Body of pancreas (tissue), 4 donors: ENCODE measurements at regions not wholly inside any gene's neighbourhood (a gene's known extent, or its start where the extent isn't known, plus 50 kb on each side); places are given as distances from the start of the nearest gene placed in this dataset.

ENCODE experiments used
- ATAC-seq: fragments of 150-250 bp; one replicate; pipeline ENCODE4 v1.9.1; 2016
- DNase-seq, 4 donors: peaks; one replicate each; pipeline ENCODE4 v3.0.0-alpha.2; 2019
- H3K27ac ChIP-seq, 4 donors: fragments of 200-600 bp; sonication (generic); 1 replicate in 3 of 4; 2 replicates in 1 of 4; pipeline versions ENCODE4 v1.5.1 to v1.6.1; 2016 to 2019; ENCODE audit warnings: mild to moderate bottlenecking in 1 of 4, mixed read lengths in 1 of 4, moderate library complexity in 1 of 4
- H3K27me3 ChIP-seq, 2 donors: fragments of 200-600 bp; sonication (generic); one replicate each; pipeline ENCODE4 v1.6.0; 2016; ENCODE audit warnings: mild to moderate bottlenecking in 1 of 2
- H3K36me3 ChIP-seq, 2 donors: fragments of 200-600 bp; sonication (generic); replicated peaks in 1 of 2; 2 replicates each; pipeline ENCODE4 v1.5.1; 2016; ENCODE audit warnings: low read depth in 2 of 2; ENCODE audit not compliant: insufficient read depth in 1 of 2
- H3K4me1 ChIP-seq: fragments of 200-600 bp; sonication (generic); one replicate; pipeline ENCODE4 v1.6.0; 2016
- H3K4me3 ChIP-seq, 2 donors: fragments of 200-600 bp; sonication (generic); 1 replicate in 1 of 2; 2 replicates in 1 of 2; pipeline ENCODE4 v1.5.1; 2016 to 2019
- H3K9me3 ChIP-seq, 3 donors: fragments of 200-600 bp; sonication (generic); 1 replicate in 2 of 3; 2 replicates in 1 of 3; pipeline ENCODE4 v1.5.1; 2016
- CTCF ChIP-seq, 7 experiments: fragments of 450-650 bp in 4 of 7; fragments of 200-600 bp in 3 of 7; sonication (generic) in 3 of 7; IDR thresholded peaks; one replicate each; pipeline ENCODE4 v1.5.1; 2016 to 2019; ENCODE audit warnings: antibody characterized with exemption in 7 of 7
- POLR2A ChIP-seq, 3 donors: fragments of 450-650 bp; IDR thresholded peaks; one replicate each; pipeline ENCODE4 v1.6.1; 2016; ENCODE audit warnings: antibody characterized with exemption in 3 of 3, mild to moderate bottlenecking in 2 of 3
- WGBS, 2 donors: methylation state at CpG; one replicate each; pipeline ENCODE4 v1.1.5; 2017; 5-methylcytosine and 5-hydroxymethylcytosine counted together
- intact Hi-C: fragments of 100-400 bp; cut with DNase I; formaldehyde crosslinking; loops from one replicate; pipeline ENCODE4 v1.15.1; 2023

GRCh38 chr9:99628285-99628684 is 193.4 kb upstream of the NR4A3 start:
- intact Hi-C loops = no loop called here
- no peaks in the 10 kb centered on the region for H3K27me3 ChIP-seq

GRCh38 chr9:99628849-99629620 is 192.7 kb upstream of the NR4A3 start:
- no peak overlapping the region for H3K27ac ChIP-seq
- H3K27me3 ChIP-seq = no peaks in the 10 kb centered on the region
- intact Hi-C loops = no loop called here
- DNase-seq = no peak
- no peak for ATAC-seq
- no peaks in the 10 kb centered on the region for H3K36me3 ChIP-seq
- TF ChIP-seq CTCF (IDR thresholded peaks at IDR 0.05) (no peak), POLR2A (IDR thresholded peaks at IDR 0.05) (no peak)
- H3K9me3 ChIP-seq = no peaks in the 10 kb centered on the region
- no peaks in the 10 kb centered on the region for H3K4me1 ChIP-seq
- H3K4me3 ChIP-seq = no peak overlapping the region
- WGBS, 2 donors = 88 to 90% methylated on average over 3 of the region's 3 CpGs

More at GRCh38 chr9:99628285-99628684, 193.4 kb upstream of the NR4A3 start:
- Histone ChIP-seq H3K27ac (no peak overlapping the region), H3K36me3 (no peaks in the 10 kb centered on the region), H3K4me3 (no peak overlapping the region), H3K9me3 (no peaks in the 10 kb centered on the region), H3K4me1 (no peaks in the 10 kb centered on the region)
- no peak for TF ChIP-seq POLR2A (IDR thresholded peaks at IDR 0.05)
- TF ChIP-seq CTCF (IDR thresholded peaks at IDR 0.05) = no peak
- no peak for ATAC-seq
- no peak for DNase-seq

- no peaks in the 10 kb centered on the region for H3K9me3 ChIP-seq
- no peaks in the 10 kb centered on the region for H3K36me3 ChIP-seq
- DNase-seq (no peak), ATAC-seq (no peak)
- H3K27ac ChIP-seq = no peak overlapping the region
- H3K27me3 ChIP-seq = no peaks in the 10 kb centered on the region
- intact Hi-C loops = no loop called here
- no peaks in the 10 kb centered on the region for H3K4me1 ChIP-seq
- WGBS, 2 donors = 78 to 86% methylated on average over 1 of the region's 1 CpG
- TF ChIP-seq CTCF (IDR thresholded peaks at IDR 0.05) (no peak), POLR2A (IDR thresholded peaks at IDR 0.05) (no peak)
- no peak overlapping the region for H3K4me3 ChIP-seq
Measured at GRCh38 chr9:99632349-99633038, 189.2 kb upstream of the NR4A3 start.

- Histone ChIP-seq H3K27me3 (no peaks in the 10 kb centered on the region), H3K27ac (no peak overlapping the region), H3K36me3 (no peaks in the 10 kb centered on the region), H3K4me3 (no peak overlapping the region), H3K9me3 (no peaks in the 10 kb centered on the region), H3K4me1 (no peaks in the 10 kb centered on the region)
- no peak for ATAC-seq
- DNase-seq = no peak
- TF ChIP-seq POLR2A (IDR thresholded peaks at IDR 0.05) (no peak), CTCF (IDR thresholded peaks at IDR 0.05) (no peak)
- intact Hi-C loops = no loop called here
Measured at GRCh38 chr9:99633265-99633664, 188.4 kb upstream of the NR4A3 start.

GRCh38 chr9:99634186-99634585 is 187.5 kb upstream of the NR4A3 start:
- intact Hi-C loops = no loop called here
- ATAC-seq (no peak), DNase-seq (no peak)
- H3K4me1 ChIP-seq = no peaks in the 10 kb centered on the region
- H3K27me3 ChIP-seq = no peaks in the 10 kb centered on the region
- 76 to 88% methylated on average over 3 of the region's 3 CpGs for WGBS, 2 donors
- H3K9me3 ChIP-seq = no peaks in the 10 kb centered on the region
- H3K36me3 ChIP-seq = no peaks in the 10 kb centered on the region
- no peak overlapping the region for H3K27ac ChIP-seq
- no peak overlapping the region for H3K4me3 ChIP-seq
- TF ChIP-seq CTCF (IDR thresholded peaks at IDR 0.05) (no peak), POLR2A (IDR thresholded peaks at IDR 0.05) (no peak)
